Astrocyte (in vitro differentiated cells and primary cell): ENCODE measurements at regions not wholly inside any gene's neighbourhood (a gene's known extent, or its start where the extent isn't known, plus 50 kb on each side); places are given as distances from the start of the nearest gene placed in this dataset.

Experiments
- CTCF ChIP-seq: IDR thresholded peaks from 2 replicates; pipeline ENCODE4 v1.5.1; 2011; ENCODE audit warnings: low read depth, mild to moderate bottlenecking, inconsistent platforms, low read length, moderate library complexity; ENCODE audit not compliant: insufficient read depth
- EZH2 ChIP-seq: IDR thresholded peaks from 2 replicates; pipeline ENCODE4 v1.6.1; 2012; ENCODE audit warnings: mild to moderate bottlenecking, low read length, inconsistent platforms; ENCODE audit not compliant: insufficient read depth

- TF ChIP-seq CTCF (no peak), EZH2 (no peak)
These were observed 155.1 kb upstream of the ZC3H12A start for GRCh38 chr1:37319284-37319683.
